Aorta (tissue), 5 donors: ENCODE measurements at regions not wholly inside any gene's neighbourhood (a gene's known extent, or its start where the extent isn't known, plus 50 kb on each side); places are given as distances from the start of the nearest gene placed in this dataset.
"Not testable (repeated sequence)": the region's sequence is repeated elsewhere in the genome, so short reads cannot be mapped to it uniquely, and the experiment has no call there.

Source experiments
- ATAC-seq: fragments of 200-7000 bp; cut with Tn5 transposase; one replicate; pipeline ENCODE4 v1.9.1; 2022; ENCODE audit warnings: moderate library complexity; ENCODE audit not compliant: low FRiP score
- DNase-seq, 2 donors: peaks; one replicate each; pipeline ENCODE4 v3.0.0-alpha.2; 2020
- H3K27ac ChIP-seq, 2 donors: one replicate each; pipeline ENCODE4 v1.5.1; 2013; ENCODE audit warnings: low read length in 2 of 2, mild to moderate bottlenecking in 2 of 2, moderate library complexity in 2 of 2, control low read depth in 1 of 2, inconsistent platforms in 1 of 2, low read depth in 1 of 2
- H3K27me3 ChIP-seq, 2 donors: one replicate each; pipeline ENCODE4 v1.6.1; 2013; ENCODE audit warnings: control low read depth in 1 of 2, low read length in 1 of 2, mild to moderate bottlenecking in 1 of 2, moderate library complexity in 1 of 2; ENCODE audit not compliant: insufficient read depth in 2 of 2, control insufficient read depth in 1 of 2
- H3K36me3 ChIP-seq, 2 donors: one replicate each; pipeline ENCODE4 v1.6.1; 2013; ENCODE audit warnings: control low read depth in 1 of 2, low read length in 1 of 2, mild to moderate bottlenecking in 1 of 2; ENCODE audit not compliant: insufficient read depth in 2 of 2, control insufficient read depth in 1 of 2
- H3K4me1 ChIP-seq, 2 donors: one replicate each; pipeline ENCODE4 v1.6.1; 2013; ENCODE audit warnings: low read length in 2 of 2, control low read depth in 1 of 2, mild to moderate bottlenecking in 1 of 2, moderate library complexity in 1 of 2; ENCODE audit not compliant: insufficient read depth in 2 of 2, control insufficient read depth in 1 of 2
- H3K4me3 ChIP-seq, 2 donors: one replicate each; pipeline ENCODE4 v1.5.1; 2013; ENCODE audit warnings: low read length in 2 of 2, control low read depth in 1 of 2, mild to moderate bottlenecking in 1 of 2
- H3K9me3 ChIP-seq: one replicate; pipeline ENCODE4 v1.6.1; 2013; ENCODE audit warnings: mild to moderate bottlenecking, low read length; ENCODE audit not compliant: control insufficient read depth
- WGBS, 2 donors: extraction: QIAGEN DNeasy Blood & Tissue Kit; methylation state at CpG; one replicate each; pipeline ENCODE4 v1.1.7; 2013; 5-methylcytosine and 5-hydroxymethylcytosine counted together
- intact Hi-C, 2 donors: fragments of 100-400 bp; cut with DNase I; formaldehyde crosslinking; loops; one replicate each; pipeline versions ENCODE4 v1.14.2 to v1.15.0; 2022
- donor health status: healthy with polysubstance abuse.
- donor health status: Bipolar disorder and iron deficiency.
- donor health status: DM: no; HTN: no; CAD: no.
- donor health status: DM: no; HTN: no; CAD: no.
- donor health status: DM: yes; HTN: yes; CAD: no.

- intact Hi-C loops = no loop called here
- no peak overlapping the region for H3K27ac ChIP-seq
- no peaks in the 10 kb centered on the region for H3K36me3 ChIP-seq
- no peaks in the 10 kb centered on the region for H3K27me3 ChIP-seq
- H3K4me3 ChIP-seq = no peak overlapping the region
- WGBS, 2 donors = 44 to 46% methylated on average over 6 of the region's 6 CpGs
- ATAC-seq (peak; percentile 56), DNase-seq (no peak)
- peaks cover 0 to 2% of the 10 kb centered on the region in 2 donors for H3K4me1 ChIP-seq
- H3K9me3 ChIP-seq = no peaks in the 10 kb centered on the region
Measured at GRCh38 chr4:38532908-38533499, 131.0 kb upstream of the KLF3 start.

- Histone ChIP-seq H3K4me3 (no peak overlapping the region), H3K4me1 (peaks cover 0 to 4% of the 10 kb centered on the region in 2 donors), H3K36me3 (no peaks in the 10 kb centered on the region), H3K27me3 (no peaks in the 10 kb centered on the region), H3K9me3 (no peaks in the 10 kb centered on the region), H3K27ac (no peak overlapping the region)
- intact Hi-C loops = no loop called here
- 63 to 78% methylated on average over 3 of the region's 3 CpGs for WGBS, 2 donors
- ATAC-seq (no peak), DNase-seq (no peak)
Measured at GRCh38 chr4:38534344-38535045, 129.5 kb upstream of the KLF3 start.

- H3K9me3 ChIP-seq, H3K27ac ChIP-seq, ATAC-seq, intact Hi-C loops, DNase-seq, H3K27me3 ChIP-seq, H3K4me1 ChIP-seq, H3K36me3 ChIP-seq, H3K4me3 ChIP-seq: not testable (repeated sequence)
- 92 to 93% methylated on average over 1 of the region's 1 CpG for WGBS, 2 donors
Measured at GRCh38 chr4:38535071-38535470, 128.9 kb upstream of the KLF3 start.

GRCh38 chr4:38535717-38536116, 128.3 kb upstream of the KLF3 start:
- DNase-seq (no peak), ATAC-seq (no peak)
- no peaks in the 10 kb centered on the region for H3K9me3 ChIP-seq
- no peaks in the 10 kb centered on the region for H3K36me3 ChIP-seq
- H3K4me1 ChIP-seq = peaks cover 0 to 4% of the 10 kb centered on the region in 2 donors
- no peak overlapping the region for H3K27ac ChIP-seq
- no peaks in the 10 kb centered on the region for H3K27me3 ChIP-seq
- intact Hi-C loops = no loop called here
- no peak overlapping the region for H3K4me3 ChIP-seq
- 89 to 98% methylated on average over 5 of the region's 5 CpGs for WGBS, 2 donors

- Histone ChIP-seq H3K27me3 (no peaks in the 10 kb centered on the region), H3K36me3 (no peaks in the 10 kb centered on the region), H3K9me3 (no peaks in the 10 kb centered on the region), H3K4me1 (peaks cover 0 to 4% of the 10 kb centered on the region in 2 donors), H3K4me3 (no peak overlapping the region), H3K27ac (no peak overlapping the region)
- no peak for ATAC-seq
- intact Hi-C loops = no loop called here
- 95% methylated on average over 2 of the region's 2 CpGs for WGBS, 2 donors
- no peak for DNase-seq
Measured at GRCh38 chr4:38536716-38537115, 127.3 kb upstream of the KLF3 start.

- intact Hi-C loops = no loop called here
- H3K9me3 ChIP-seq = no peaks in the 10 kb centered on the region
- DNase-seq = no peak
- H3K4me3 ChIP-seq = no peak overlapping the region
- 92 to 95% methylated on average over 1 of the region's 1 CpG for WGBS, 2 donors
- peaks cover 0 to 4% of the 10 kb centered on the region in 2 donors for H3K4me1 ChIP-seq
- no peaks in the 10 kb centered on the region for H3K27me3 ChIP-seq
- ATAC-seq = no peak
- no peaks in the 10 kb centered on the region for H3K36me3 ChIP-seq
- H3K27ac ChIP-seq = no peak overlapping the region
Measured at GRCh38 chr4:38537666-38538065, 126.3 kb upstream of the KLF3 start.

- 90 to 96% methylated on average over 2 of the region's 2 CpGs for WGBS, 2 donors
- no peaks in the 10 kb centered on the region for H3K36me3 ChIP-seq
- ATAC-seq (no peak), DNase-seq (no peak)
- no peaks in the 10 kb centered on the region for H3K27me3 ChIP-seq
- intact Hi-C loops = no loop called here
- H3K27ac ChIP-seq = no peak overlapping the region
- H3K4me1 ChIP-seq = peaks cover 0 to 2% of the 10 kb centered on the region in 2 donors
- no peaks in the 10 kb centered on the region for H3K9me3 ChIP-seq
- no peak overlapping the region for H3K4me3 ChIP-seq
Measured at GRCh38 chr4:38538517-38538916, 125.5 kb upstream of the KLF3 start.

GRCh38 chr4:38539501-38539900, 124.5 kb upstream of the KLF3 start:
- intact Hi-C loops = no loop called here
- peaks cover 0 to 2% of the 10 kb centered on the region in 2 donors for H3K4me1 ChIP-seq
- H3K9me3 ChIP-seq = no peaks in the 10 kb centered on the region
- H3K27ac ChIP-seq = no peak overlapping the region
- no peak for DNase-seq
- H3K36me3 ChIP-seq = no peaks in the 10 kb centered on the region
- ATAC-seq = no peak
- H3K27me3 ChIP-seq = no peaks in the 10 kb centered on the region
- H3K4me3 ChIP-seq = no peak overlapping the region
- 97% methylated on average over 4 of the region's 4 CpGs for WGBS, 2 donors

- Histone ChIP-seq H3K36me3 (no peaks in the 10 kb centered on the region), H3K27ac (no peak overlapping the region), H3K4me3 (no peak overlapping the region), H3K4me1 (no peaks in the 10 kb centered on the region), H3K9me3 (no peaks in the 10 kb centered on the region), H3K27me3 (no peaks in the 10 kb centered on the region)
- 89 to 90% methylated on average over 2 of the region's 2 CpGs for WGBS, 2 donors
- DNase-seq (no peak), ATAC-seq (no peak)
- intact Hi-C loops = no loop called here
Measured at GRCh38 chr4:38547052-38547451, 116.9 kb upstream of the KLF3 start.
